ENCODE measurements at regions not wholly inside any gene's neighbourhood (a gene's known extent, or its start where the extent isn't known, plus 50 kb on each side); places are given as distances from the start of the nearest gene placed in this dataset.

- Histone ChIP-seq H3K36me3 (ENCODE audit: control insufficient read depth in 2 of 3, insufficient read depth in 3 of 3, low read length in 3 of 3) (no peaks in the 10 kb centered on the region), H3K27ac (ENCODE audit: low read depth, low read length) (no peak overlapping the region), H3K27me3 (ENCODE audit: control insufficient read depth in 2 of 2, insufficient read depth in 2 of 2, low read length in 2 of 2) (peaks cover 0 to 4% of the 10 kb centered on the region in 2 donors), H3K4me3 (ENCODE audit: low read length) (no peak overlapping the region), H3K9me3 (ENCODE audit: control insufficient read depth in 2 of 3, low read length in 3 of 3) (no peaks in the 10 kb centered on the region), H3K4me1 (ENCODE audit: control insufficient read depth in 2 of 2, insufficient read depth in 2 of 2, low read length in 2 of 2) (peaks cover 0 to 4% of the 10 kb centered on the region in 2 donors)
- DNase-seq (no peak), ATAC-seq (no peak)
- Mint-ChIP-seq H3K4me3 (no peak overlapping the region), H3K27me3 (peaks cover 0 to 3% (median 0%) of the 10 kb centered on the region in 5 donors), H3K4me1 (no peaks in the 10 kb centered on the region), H3K36me3 (no peaks in the 10 kb centered on the region), H3K9me3 (no peaks in the 10 kb centered on the region), H3K27ac (no peak overlapping the region)
- intact Hi-C loops (cut with micrococcal nuclease), result loop anchor here (5.0 kb wide), 2 partner anchors 388 to 608 kb away; no protein-coding TSS in a partner anchor
- ChIA-PET POLR2A (no interaction called here), CTCF (interaction anchor here (0.7 to 1.0 kb wide), 2 partner anchors 525 to 1884 kb away, joined by 3 read pairs; no protein-coding TSS in a partner anchor)
Measured at GRCh38 chr19:13585512-13585911, 79.2 kb upstream of the CACNA1A start.

- Histone ChIP-seq H3K4me3 (ENCODE audit: low read length) (no peak overlapping the region), H3K27ac (ENCODE audit: low read depth, low read length) (no peak overlapping the region), H3K27me3 (ENCODE audit: control insufficient read depth in 2 of 2, insufficient read depth in 2 of 2, low read length in 2 of 2) (peaks cover 0 to 4% of the 10 kb centered on the region in 2 donors), H3K36me3 (ENCODE audit: control insufficient read depth in 2 of 3, insufficient read depth in 3 of 3, low read length in 3 of 3) (no peaks in the 10 kb centered on the region), H3K4me1 (ENCODE audit: control insufficient read depth in 2 of 2, insufficient read depth in 2 of 2, low read length in 2 of 2) (peaks cover 0 to under 1% of the 10 kb centered on the region in 2 donors), H3K9me3 (ENCODE audit: control insufficient read depth in 2 of 3, low read length in 3 of 3) (peaks cover 0 to 5% (median 0%) of the 10 kb centered on the region in 3 experiments)
- ChIA-PET POLR2A (no interaction called here), CTCF (interaction anchor here (1.8 kb wide), 1 partner anchor 306 kb away, joined by 7 read pairs; no protein-coding TSS in a partner anchor)
- H3K4me1 Mint-ChIP-seq, result no peaks in the 10 kb centered on the region
- intact Hi-C loops (cut with micrococcal nuclease), result no loop called here
- peaks cover 0 to 4% (median 0%) of the 10 kb centered on the region in 5 donors for H3K27me3 Mint-ChIP-seq
- DNase-seq (no peak), ATAC-seq (no peak)
- H3K27ac Mint-ChIP-seq, result no peak overlapping the region
- H3K36me3 Mint-ChIP-seq, result no peaks in the 10 kb centered on the region
- H3K4me3 Mint-ChIP-seq, result no peak overlapping the region
- H3K9me3 Mint-ChIP-seq, result peaks cover 0 to 10% (median 0%) of the 10 kb centered on the region in 11 donors
Measured at GRCh38 chr19:13583753-13584152, 77.5 kb upstream of the CACNA1A start.

GRCh38 chr19:13583114-13583513 lies 76.8 kb upstream of the CACNA1A start:
- intact Hi-C loops (cut with micrococcal nuclease), result no loop called here
- Mint-ChIP-seq H3K36me3 (no peaks in the 10 kb centered on the region), H3K4me3 (no peak overlapping the region), H3K27me3 (peaks cover 0 to 5% (median 4%) of the 10 kb centered on the region in 5 donors), H3K27ac (no peak overlapping the region), H3K4me1 (no peaks in the 10 kb centered on the region), H3K9me3 (peaks cover 0 to 14% (median 3%) of the 10 kb centered on the region in 11 donors)
- H3K36me3 ChIP-seq (ENCODE audit: control insufficient read depth in 2 of 3, insufficient read depth in 3 of 3, low read length in 3 of 3), result no peaks in the 10 kb centered on the region
- ATAC-seq (no peak), DNase-seq (no peak)
- no peaks in the 10 kb centered on the region for H3K4me1 ChIP-seq (ENCODE audit: control insufficient read depth in 2 of 2, insufficient read depth in 2 of 2, low read length in 2 of 2)
- CTCF ChIA-PET, result no interaction called here
- peaks cover 0 to 8% (median 0%) of the 10 kb centered on the region in 3 experiments for H3K9me3 ChIP-seq (ENCODE audit: control insufficient read depth in 2 of 3, low read length in 3 of 3)
- H3K27me3 ChIP-seq (ENCODE audit: control insufficient read depth in 2 of 2, insufficient read depth in 2 of 2, low read length in 2 of 2), result no peaks in the 10 kb centered on the region
- no peak overlapping the region for H3K4me3 ChIP-seq (ENCODE audit: low read length)
- POLR2A ChIA-PET, result no interaction called here
- H3K27ac ChIP-seq (ENCODE audit: low read depth, low read length), result no peak overlapping the region

GRCh38 chr19:13581576-13581975 lies 75.3 kb upstream of the CACNA1A start:
- CTCF ChIA-PET, result no interaction called here
- intact Hi-C loops (cut with micrococcal nuclease), result no loop called here
- no peak for ATAC-seq

GRCh38 chr19:13579388-13580060 lies 73.2 kb upstream of the CACNA1A start:
- no peaks in the 10 kb centered on the region for H3K4me1 Mint-ChIP-seq
- no peak overlapping the region for H3K4me3 Mint-ChIP-seq
- intact Hi-C loops (cut with micrococcal nuclease), result no loop called here
- Histone ChIP-seq H3K27ac (ENCODE audit: low read depth, low read length) (no peak overlapping the region), H3K36me3 (ENCODE audit: control insufficient read depth in 2 of 3, insufficient read depth in 3 of 3, low read length in 3 of 3) (no peaks in the 10 kb centered on the region), H3K4me1 (ENCODE audit: control insufficient read depth in 2 of 2, insufficient read depth in 2 of 2, low read length in 2 of 2) (no peaks in the 10 kb centered on the region), H3K9me3 (ENCODE audit: control insufficient read depth in 2 of 3, low read length in 3 of 3) (peaks cover 0 to 9% (median 0%) of the 10 kb centered on the region in 3 experiments), H3K4me3 (ENCODE audit: low read length) (no peak overlapping the region), H3K27me3 (ENCODE audit: control insufficient read depth in 2 of 2, insufficient read depth in 2 of 2, low read length in 2 of 2) (no peaks in the 10 kb centered on the region)
- CTCF ChIA-PET, result interaction anchor here (0.7 to 1.9 kb wide), 2 partner anchors 10 to 288 kb away, joined by 3 to 10 read pairs; no protein-coding TSS in a partner anchor
- H3K9me3 Mint-ChIP-seq, result peaks cover 6 to 34% (median 21%) of the 10 kb centered on the region in 11 donors
- ATAC-seq, result no peak
- H3K27me3 Mint-ChIP-seq, result peaks cover 0 to 20% (median 18%) of the 10 kb centered on the region in 5 donors
- no peak overlapping the region for H3K27ac Mint-ChIP-seq
- DNase-seq, result no peak
- POLR2A ChIA-PET, result no interaction called here
- peaks cover 0 to 9% (median 0%) of the 10 kb centered on the region in 5 donors for H3K36me3 Mint-ChIP-seq

More at GRCh38 chr19:13581576-13581975, 75.3 kb upstream of the CACNA1A start:
- H3K4me3 Mint-ChIP-seq, result no peak overlapping the region
- peaks cover 4 to 29% (median 13%) of the 10 kb centered on the region in 11 donors for H3K9me3 Mint-ChIP-seq
- peaks cover 0 to 3% (median 0%) of the 10 kb centered on the region in 5 donors for H3K36me3 Mint-ChIP-seq
- Histone ChIP-seq H3K27me3 (ENCODE audit: control insufficient read depth in 2 of 2, insufficient read depth in 2 of 2, low read length in 2 of 2) (no peaks in the 10 kb centered on the region), H3K36me3 (ENCODE audit: control insufficient read depth in 2 of 3, insufficient read depth in 3 of 3, low read length in 3 of 3) (no peaks in the 10 kb centered on the region), H3K4me3 (ENCODE audit: low read length) (no peak overlapping the region), H3K9me3 (ENCODE audit: control insufficient read depth in 2 of 3, low read length in 3 of 3) (peaks cover 0 to 9% (median 0%) of the 10 kb centered on the region in 3 experiments), H3K4me1 (ENCODE audit: control insufficient read depth in 2 of 2, insufficient read depth in 2 of 2, low read length in 2 of 2) (no peaks in the 10 kb centered on the region), H3K27ac (ENCODE audit: low read depth, low read length) (no peak overlapping the region)
- no peak overlapping the region for H3K27ac Mint-ChIP-seq
- POLR2A ChIA-PET, result no interaction called here
- H3K27me3 Mint-ChIP-seq, result peaks cover 0 to 12% (median 10%) of the 10 kb centered on the region in 5 donors
- no peaks in the 10 kb centered on the region for H3K4me1 Mint-ChIP-seq
- DNase-seq, result no peak

- no peak for ATAC-seq
Measured at GRCh38 chr19:13576726-13577125, 70.4 kb upstream of the CACNA1A start.

More at GRCh38 chr19:13576726-13577125, 70.4 kb upstream of the CACNA1A start:
- Histone ChIP-seq H3K36me3 (ENCODE audit: control insufficient read depth in 2 of 3, insufficient read depth in 3 of 3, low read length in 3 of 3) (no peaks in the 10 kb centered on the region), H3K27ac (ENCODE audit: low read depth, low read length) (no peak overlapping the region), H3K9me3 (ENCODE audit: control insufficient read depth in 2 of 3, low read length in 3 of 3) (peaks cover 0 to 9% (median 0%) of the 10 kb centered on the region in 3 experiments), H3K27me3 (ENCODE audit: control insufficient read depth in 2 of 2, insufficient read depth in 2 of 2, low read length in 2 of 2) (no peaks in the 10 kb centered on the region), H3K4me3 (ENCODE audit: low read length) (no peak overlapping the region), H3K4me1 (ENCODE audit: control insufficient read depth in 2 of 2, insufficient read depth in 2 of 2, low read length in 2 of 2) (no peaks in the 10 kb centered on the region)
- POLR2A ChIA-PET, result no interaction called here
- Mint-ChIP-seq H3K27ac (no peak overlapping the region), H3K27me3 (peaks cover 0 to 26% (median 20%) of the 10 kb centered on the region in 5 donors), H3K4me3 (no peak overlapping the region), H3K4me1 (no peaks in the 10 kb centered on the region), H3K36me3 (peaks cover 0 to 9% (median 0%) of the 10 kb centered on the region in 5 donors), H3K9me3 (peaks cover 6 to 34% (median 21%) of the 10 kb centered on the region in 11 donors)
- CTCF ChIA-PET, result interaction anchor here (0.6 to 1.8 kb wide), 2 partner anchors 13 to 87 kb away, joined by 3 to 6 read pairs; no protein-coding TSS in a partner anchor
- DNase-seq, result no peak
- intact Hi-C loops (cut with micrococcal nuclease), result no loop called here
